ENCODE measurements at regions not wholly inside any gene's neighbourhood (a gene's known extent, or its start where the extent isn't known, plus 50 kb on each side); places are given as distances from the start of the nearest gene placed in this dataset.

GRCh38 chr2:16520891-16521290, 144.7 kb downstream of the CYRIA start:
- Mint-ChIP-seq H3K36me3 (ENCODE audit: low read depth, unreplicated experiment) (no peaks in the 10 kb centered on the region), H3K27ac (ENCODE audit: unreplicated experiment) (no peak overlapping the region), H3K4me1 (ENCODE audit: unreplicated experiment) (no peaks in the 10 kb centered on the region), H3K9me3 (ENCODE audit: unreplicated experiment) (no peaks in the 10 kb centered on the region), H3K4me3 (ENCODE audit: unreplicated experiment) (no peak overlapping the region), H3K27me3 (ENCODE audit: unreplicated experiment) (no peaks in the 10 kb centered on the region)
- no peak for DNase-seq (ENCODE audit: low spot score)
- TF ChIP-seq CTCF (IDR thresholded peaks at IDR 0.05; ENCODE audit: unreplicated experiment): no peak

GRCh38 chr2:16515696-16516095, 149.9 kb downstream of the CYRIA start:
- TF ChIP-seq CTCF (IDR thresholded peaks at IDR 0.05; ENCODE audit: unreplicated experiment): no peak
- Mint-ChIP-seq H3K4me1 (ENCODE audit: unreplicated experiment) (no peaks in the 10 kb centered on the region), H3K4me3 (ENCODE audit: unreplicated experiment) (no peak overlapping the region), H3K36me3 (ENCODE audit: low read depth, unreplicated experiment) (no peaks in the 10 kb centered on the region), H3K27ac (ENCODE audit: unreplicated experiment) (no peak overlapping the region), H3K9me3 (ENCODE audit: unreplicated experiment) (no peaks in the 10 kb centered on the region), H3K27me3 (ENCODE audit: unreplicated experiment) (peaks cover 1% of the 10 kb centered on the region)
- no peak for DNase-seq (ENCODE audit: low spot score)

GRCh38 chr2:16513626-16514025, 152.0 kb downstream of the CYRIA start:
- H3K27ac Mint-ChIP-seq (ENCODE audit: unreplicated experiment): no peak overlapping the region
- no peaks in the 10 kb centered on the region for H3K36me3 Mint-ChIP-seq (ENCODE audit: low read depth, unreplicated experiment)
- no peak for TF ChIP-seq CTCF (IDR thresholded peaks at IDR 0.05; ENCODE audit: unreplicated experiment)
- H3K4me1 Mint-ChIP-seq (ENCODE audit: unreplicated experiment): no peaks in the 10 kb centered on the region
- no peak for DNase-seq (ENCODE audit: low spot score)
- H3K4me3 Mint-ChIP-seq (ENCODE audit: unreplicated experiment): no peak overlapping the region
- no peaks in the 10 kb centered on the region for H3K9me3 Mint-ChIP-seq (ENCODE audit: unreplicated experiment)
- peaks cover 4% of the 10 kb centered on the region for H3K27me3 Mint-ChIP-seq (ENCODE audit: unreplicated experiment)

GRCh38 chr2:16511041-16511440, 154.6 kb downstream of the CYRIA start:
- H3K4me1 Mint-ChIP-seq (ENCODE audit: unreplicated experiment): peaks cover 3% of the 10 kb centered on the region
- no peak for DNase-seq (ENCODE audit: low spot score)
- TF ChIP-seq CTCF (IDR thresholded peaks at IDR 0.05; ENCODE audit: unreplicated experiment): no peak
- no peaks in the 10 kb centered on the region for H3K9me3 Mint-ChIP-seq (ENCODE audit: unreplicated experiment)
- H3K36me3 Mint-ChIP-seq (ENCODE audit: low read depth, unreplicated experiment): no peaks in the 10 kb centered on the region
- no peak overlapping the region for H3K4me3 Mint-ChIP-seq (ENCODE audit: unreplicated experiment)
- no peak overlapping the region for H3K27ac Mint-ChIP-seq (ENCODE audit: unreplicated experiment)
- peaks cover 12% of the 10 kb centered on the region for H3K27me3 Mint-ChIP-seq (ENCODE audit: unreplicated experiment)

- DNase-seq (ENCODE audit: low spot score): no peak
- Mint-ChIP-seq H3K36me3 (ENCODE audit: low read depth, unreplicated experiment) (no peaks in the 10 kb centered on the region), H3K4me1 (ENCODE audit: unreplicated experiment) (peaks cover 3% of the 10 kb centered on the region), H3K27me3 (ENCODE audit: unreplicated experiment) (peaks cover 12% of the 10 kb centered on the region), H3K4me3 (ENCODE audit: unreplicated experiment) (peak overlapping the region; percentile 31), H3K27ac (ENCODE audit: unreplicated experiment) (no peak overlapping the region), H3K9me3 (ENCODE audit: unreplicated experiment) (no peaks in the 10 kb centered on the region)
- no peak for TF ChIP-seq CTCF (IDR thresholded peaks at IDR 0.05; ENCODE audit: unreplicated experiment)
Measured at GRCh38 chr2:16509042-16509441, 156.6 kb downstream of the CYRIA start.

Data from endothelial cell (in vitro differentiated cells).